ENCODE measurements at regions not wholly inside any gene's neighbourhood (a gene's known extent, or its start where the extent isn't known, plus 50 kb on each side); places are given as distances from the start of the nearest gene placed in this dataset.

- no peak for TF ChIP-seq SP1 (IDR thresholded peaks at IDR 0.05; ENCODE audit: low read depth, low read length)
- no peak for TF ChIP-seq SRF (IDR thresholded peaks at IDR 0.05; ENCODE audit: low read depth, low read length)
- no peak for TF ChIP-seq RBBP5 (IDR thresholded peaks at IDR 0.05; ENCODE audit: borderline replicate concordance, low read depth, low read length)
- TF ChIP-seq EZH2 (IDR thresholded peaks at IDR 0.05; ENCODE audit: low read depth, low read length, severe bottlenecking), result no peak
- TF ChIP-seq POLR2AphosphoS5 (IDR thresholded peaks at IDR 0.05; ENCODE audit: low read depth, low read length), result no peak
- TF ChIP-seq RFX5 (IDR thresholded peaks at IDR 0.05; ENCODE audit: borderline replicate concordance, low read depth, low read length), result no peak
- TF ChIP-seq BRCA1 (IDR thresholded peaks at IDR 0.05; ENCODE audit: low read depth, low read length), result no peak
- TF ChIP-seq MAX (IDR thresholded peaks at IDR 0.05), result no peak
- TF ChIP-seq CTCF (IDR thresholded peaks at IDR 0.05; ENCODE audit: control extremely low read depth in 1 of 3, insufficient read depth in 1 of 3, low read depth in 1 of 3, low read length in 3 of 3), result no peak
- TF ChIP-seq FOSL1 (IDR thresholded peaks at IDR 0.05; ENCODE audit: insufficient read depth, low read depth, low read length), result no peak
- no peak for TF ChIP-seq RNF2 (IDR thresholded peaks at IDR 0.05; ENCODE audit: borderline replicate concordance, low read depth, low read length, missing control alignments, poor library complexity, severe bottlenecking)
- TF ChIP-seq JUN (IDR thresholded peaks at IDR 0.05; ENCODE audit: low read depth, low read length), result no peak
- TF ChIP-seq RAD21 (IDR thresholded peaks at IDR 0.05 in 1 of 2, conservative IDR thresholded peaks at IDR 0.05 in 1 of 2; ENCODE audit: low read depth in 2 of 2, low read length in 2 of 2), result no peak
These were observed 360.1 kb upstream of the ADGRL3 start for GRCh38 chr4:60840020-60840419.
